ENCODE measurements at regions not wholly inside any gene's neighbourhood (a gene's known extent, or its start where the extent isn't known, plus 50 kb on each side); places are given as distances from the start of the nearest gene placed in this dataset.

DNA sequence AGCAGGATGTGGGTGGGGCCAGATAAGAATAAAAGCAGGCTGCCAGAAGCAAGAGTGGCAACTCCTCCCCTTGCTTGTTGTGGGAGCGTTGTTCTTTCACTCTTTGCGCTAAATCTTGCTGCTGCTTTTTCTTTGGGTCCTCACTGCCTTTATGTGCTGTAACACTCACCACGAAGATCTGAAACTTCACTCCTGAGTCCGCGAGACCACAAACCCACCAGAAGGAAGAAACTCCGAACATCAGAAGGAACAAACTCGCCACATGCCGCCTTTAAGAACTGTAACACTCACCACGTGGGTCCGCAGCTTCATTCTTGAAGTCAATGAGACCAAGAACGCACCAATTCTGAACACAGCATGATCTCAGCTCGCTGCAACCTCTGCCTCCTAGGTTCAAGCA, 72.9 kb downstream of the IL12A start:
- no peak overlapping the region for H3K4me3 ChIP-seq (ENCODE audit: insufficient read depth, low read depth, low read length)
- WGBS, 2 experiments: 91% methylated on average over 12 of the region's 12 CpGs
- H3K9me3 ChIP-seq (ENCODE audit: control insufficient read depth, low read length): no peaks in the 10 kb centered on the region
- no peaks in the 10 kb centered on the region for H3K27me3 ChIP-seq (ENCODE audit: control insufficient read depth, insufficient read depth, low read length, poor library complexity, severe bottlenecking)
- H3K4me1 ChIP-seq (ENCODE audit: control insufficient read depth, insufficient read depth, low read length): no peaks in the 10 kb centered on the region
- no peak overlapping the region for H3K27ac ChIP-seq (ENCODE audit: insufficient read depth, low read depth, low read length, poor library complexity, severe bottlenecking)
- no peaks in the 10 kb centered on the region for H3K36me3 ChIP-seq (ENCODE audit: control insufficient read depth, insufficient read depth, low read length)

DNA sequence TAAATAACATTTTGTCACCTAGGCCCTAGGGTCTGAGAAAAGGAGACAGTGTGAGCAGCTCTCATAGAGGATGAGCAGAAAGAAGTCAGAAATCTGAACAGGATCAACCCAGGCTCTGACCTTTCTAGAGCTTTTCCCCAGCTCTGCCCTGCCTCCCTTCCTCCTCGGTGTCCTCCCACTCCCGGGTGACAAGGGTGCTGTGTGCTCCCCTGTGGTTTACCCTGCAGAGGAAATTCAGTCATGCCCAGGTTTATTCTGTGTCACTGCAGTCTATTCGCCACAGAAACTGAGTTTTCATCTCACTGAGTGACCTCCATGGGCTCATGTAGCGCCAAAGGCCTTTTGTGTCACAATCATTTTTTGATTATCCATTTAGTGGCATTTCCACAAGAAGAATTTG, 76.6 kb downstream of the IL12A start:
- no peaks in the 10 kb centered on the region for H3K27me3 ChIP-seq (ENCODE audit: control insufficient read depth, insufficient read depth, low read length, poor library complexity, severe bottlenecking)
- WGBS, 2 experiments: 93 to 94% methylated on average over 4 of the region's 4 CpGs
- H3K4me1 ChIP-seq (ENCODE audit: control insufficient read depth, insufficient read depth, low read length): no peaks in the 10 kb centered on the region
- H3K4me3 ChIP-seq (ENCODE audit: insufficient read depth, low read depth, low read length): no peak overlapping the region
- H3K9me3 ChIP-seq (ENCODE audit: control insufficient read depth, low read length): no peaks in the 10 kb centered on the region
- H3K27ac ChIP-seq (ENCODE audit: insufficient read depth, low read depth, low read length, poor library complexity, severe bottlenecking): no peak overlapping the region
- no peaks in the 10 kb centered on the region for H3K36me3 ChIP-seq (ENCODE audit: control insufficient read depth, insufficient read depth, low read length)

DNA sequence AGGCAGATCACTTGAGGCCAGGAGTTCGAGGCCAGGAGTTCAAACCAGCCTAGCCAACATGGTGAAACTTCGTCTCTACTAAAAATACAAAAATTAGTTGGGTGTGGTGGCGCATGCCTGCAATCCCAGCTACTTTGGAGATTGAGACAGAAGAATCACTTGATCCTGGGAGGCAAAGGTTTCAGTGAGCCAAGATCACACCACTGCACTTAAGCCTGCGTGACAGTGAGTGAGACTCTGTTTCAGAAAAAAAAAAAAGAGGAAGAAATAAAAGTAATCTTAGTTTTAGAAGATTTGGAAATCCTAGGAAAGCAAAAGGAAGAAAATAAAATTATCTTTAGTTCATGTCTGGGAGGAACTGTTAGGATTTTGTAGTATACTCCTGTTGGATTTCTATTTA, 77.2 kb downstream of the IL12A start:
- Histone ChIP-seq H3K36me3 (ENCODE audit: control insufficient read depth, insufficient read depth, low read length) (no peaks in the 10 kb centered on the region), H3K4me1 (ENCODE audit: control insufficient read depth, insufficient read depth, low read length) (no peaks in the 10 kb centered on the region), H3K27me3 (ENCODE audit: control insufficient read depth, insufficient read depth, low read length, poor library complexity, severe bottlenecking) (no peaks in the 10 kb centered on the region), H3K27ac (ENCODE audit: insufficient read depth, low read depth, low read length, poor library complexity, severe bottlenecking) (no peak overlapping the region), H3K9me3 (ENCODE audit: control insufficient read depth, low read length) (no peaks in the 10 kb centered on the region), H3K4me3 (ENCODE audit: insufficient read depth, low read depth, low read length) (no peak overlapping the region)
- 81 to 91% methylated on average over 3 of the region's 4 CpGs for WGBS, 2 experiments

DNA sequence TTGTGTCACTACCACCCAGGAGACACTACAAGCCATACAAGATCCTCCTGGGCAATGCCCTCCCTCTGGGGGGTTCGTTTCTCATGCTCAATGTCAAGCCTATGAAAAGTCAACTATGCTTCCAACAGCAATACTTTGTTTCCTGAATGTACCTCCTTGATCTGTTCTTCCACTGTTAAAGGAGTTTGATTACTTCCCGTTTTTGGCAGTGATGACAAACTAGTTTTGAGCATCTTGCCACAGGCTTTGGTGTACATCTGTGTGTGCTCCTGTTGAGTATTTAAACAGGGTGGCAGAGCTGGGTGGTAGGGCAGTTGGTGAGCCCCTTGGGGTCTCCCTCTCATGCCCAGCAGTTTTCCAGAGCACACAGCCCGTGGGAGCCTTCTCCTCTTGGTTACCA, 81.4 kb downstream of the IL12A start:
- Histone ChIP-seq H3K27me3 (ENCODE audit: control insufficient read depth, insufficient read depth, low read length, poor library complexity, severe bottlenecking) (no peaks in the 10 kb centered on the region), H3K9me3 (ENCODE audit: control insufficient read depth, low read length) (no peaks in the 10 kb centered on the region), H3K36me3 (ENCODE audit: control insufficient read depth, insufficient read depth, low read length) (no peaks in the 10 kb centered on the region), H3K27ac (ENCODE audit: insufficient read depth, low read depth, low read length, poor library complexity, severe bottlenecking) (no peak overlapping the region), H3K4me3 (ENCODE audit: insufficient read depth, low read depth, low read length) (no peak overlapping the region), H3K4me1 (ENCODE audit: control insufficient read depth, insufficient read depth, low read length) (no peaks in the 10 kb centered on the region)
- WGBS, 2 experiments: 70 to 79% methylated on average over 3 of the region's 3 CpGs

DNA sequence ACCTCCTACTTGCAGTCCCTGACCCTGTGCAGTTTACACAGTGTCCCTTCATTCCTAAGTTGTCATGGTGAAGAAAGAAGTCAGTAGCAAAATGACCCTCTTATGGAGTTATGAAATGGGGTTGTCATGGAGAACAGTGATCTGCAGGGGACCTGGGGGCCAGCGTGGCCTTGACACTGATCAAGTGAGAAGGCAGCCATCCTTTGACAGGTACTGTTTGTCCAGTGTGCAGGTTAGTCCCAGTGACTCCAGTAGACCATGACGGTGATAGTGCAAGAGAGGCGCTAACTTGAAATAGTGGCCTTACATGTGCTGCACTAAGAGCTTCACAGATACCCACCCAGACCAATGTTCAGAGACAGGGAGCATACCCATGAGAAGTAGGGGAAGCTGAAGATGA, 87.9 kb downstream of the IL12A start:
- Histone ChIP-seq H3K4me1 (ENCODE audit: control insufficient read depth, insufficient read depth, low read length) (no peaks in the 10 kb centered on the region), H3K9me3 (ENCODE audit: control insufficient read depth, low read length) (no peaks in the 10 kb centered on the region), H3K27me3 (ENCODE audit: control insufficient read depth, insufficient read depth, low read length, poor library complexity, severe bottlenecking) (no peaks in the 10 kb centered on the region), H3K27ac (ENCODE audit: insufficient read depth, low read depth, low read length, poor library complexity, severe bottlenecking) (no peak overlapping the region), H3K36me3 (ENCODE audit: control insufficient read depth, insufficient read depth, low read length) (no peaks in the 10 kb centered on the region), H3K4me3 (ENCODE audit: insufficient read depth, low read depth, low read length) (no peak overlapping the region)
- WGBS, 2 experiments: 93 to 96% methylated on average over 3 of the region's 3 CpGs

DNA sequence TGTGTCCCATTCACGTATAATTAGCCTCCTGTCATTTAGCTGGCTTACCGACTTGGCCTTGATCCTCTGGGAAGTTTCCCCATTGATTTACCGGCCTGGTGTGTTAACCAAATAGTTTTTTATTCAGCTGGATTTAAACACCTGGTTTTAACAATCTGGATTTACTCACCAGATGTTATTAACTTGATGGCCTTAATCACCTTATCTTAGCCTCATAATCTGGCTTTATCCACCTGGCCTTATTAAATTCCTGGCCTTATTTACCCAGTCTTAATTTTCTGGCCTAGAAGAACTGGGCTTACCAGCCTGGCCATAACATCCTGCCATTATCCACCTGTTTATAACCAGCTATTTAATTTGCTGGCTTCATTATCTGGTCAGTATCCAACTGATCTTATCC, 89.9 kb downstream of the IL12A start:
- no peaks in the 10 kb centered on the region for H3K9me3 ChIP-seq (ENCODE audit: control insufficient read depth, low read length)
- no peaks in the 10 kb centered on the region for H3K36me3 ChIP-seq (ENCODE audit: control insufficient read depth, insufficient read depth, low read length)
- no peak overlapping the region for H3K4me3 ChIP-seq (ENCODE audit: insufficient read depth, low read depth, low read length)
- no peaks in the 10 kb centered on the region for H3K27me3 ChIP-seq (ENCODE audit: control insufficient read depth, insufficient read depth, low read length, poor library complexity, severe bottlenecking)
- 93 to 94% methylated on average over 3 of the region's 3 CpGs for WGBS, 2 experiments
- no peak overlapping the region for H3K27ac ChIP-seq (ENCODE audit: insufficient read depth, low read depth, low read length, poor library complexity, severe bottlenecking)
- no peaks in the 10 kb centered on the region for H3K4me1 ChIP-seq (ENCODE audit: control insufficient read depth, insufficient read depth, low read length)

DNA sequence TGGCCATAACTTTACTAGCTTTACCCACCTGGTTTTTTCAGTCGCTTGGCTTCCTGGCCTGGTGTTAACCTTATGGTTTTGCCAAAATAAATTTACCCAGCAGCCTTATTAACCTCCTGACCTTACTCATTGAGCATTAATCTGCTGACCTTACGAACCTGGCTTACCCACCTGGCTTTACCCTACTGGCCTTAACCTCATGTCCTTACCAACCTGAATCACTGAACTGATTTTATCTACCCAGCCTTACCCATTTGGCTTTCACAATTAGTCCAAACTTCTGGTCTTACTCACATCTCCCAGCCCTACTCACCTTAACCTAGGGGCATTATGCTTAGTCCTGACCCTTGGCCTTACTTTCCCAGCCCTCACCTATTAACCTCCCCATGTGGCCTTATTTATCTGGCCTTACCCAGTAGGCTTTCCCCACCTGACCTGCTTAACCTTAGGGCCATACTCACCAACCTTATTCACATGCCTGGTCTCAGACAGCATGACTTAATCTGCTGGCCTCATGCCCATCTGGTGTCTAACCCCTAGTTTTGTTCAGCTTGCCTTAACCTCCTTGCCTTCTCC, 93.4 kb downstream of the IL12A start:
- Histone ChIP-seq H3K27ac (ENCODE audit: insufficient read depth, low read depth, low read length, poor library complexity, severe bottlenecking) (no peak overlapping the region), H3K4me3 (ENCODE audit: insufficient read depth, low read depth, low read length) (no peak overlapping the region)
- 91 to 92% methylated on average over 2 of the region's 2 CpGs for WGBS, 2 experiments

DNA sequence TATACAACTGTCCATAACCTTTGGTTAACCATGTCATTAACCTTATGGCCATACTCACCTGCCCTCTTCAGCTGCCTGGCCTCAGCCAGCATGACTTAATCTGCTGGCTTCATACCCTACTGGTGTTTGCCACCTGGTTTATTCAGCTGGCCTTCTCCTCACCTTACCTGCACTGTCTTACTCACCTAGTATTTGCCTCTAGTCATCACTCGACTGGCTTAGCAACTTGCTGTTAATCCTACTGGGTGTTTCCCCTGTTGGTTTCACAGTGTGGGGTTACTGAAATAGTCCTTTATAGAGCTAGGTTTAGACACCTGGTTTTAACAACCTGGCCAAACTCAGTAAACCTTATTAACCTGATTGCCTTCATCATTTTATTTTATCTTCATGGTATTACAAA, 96.4 kb downstream of the IL12A start:
- no peak overlapping the region for H3K27ac ChIP-seq (ENCODE audit: insufficient read depth, low read depth, low read length, poor library complexity, severe bottlenecking)
- H3K9me3 ChIP-seq (ENCODE audit: control insufficient read depth, low read length): no peaks in the 10 kb centered on the region
- H3K27me3 ChIP-seq (ENCODE audit: control insufficient read depth, insufficient read depth, low read length, poor library complexity, severe bottlenecking): no peaks in the 10 kb centered on the region
- no peak overlapping the region for H3K4me3 ChIP-seq (ENCODE audit: insufficient read depth, low read depth, low read length)
- 96 to 100% methylated on average over 1 of the region's 1 CpG for WGBS, 2 experiments
- H3K36me3 ChIP-seq (ENCODE audit: control insufficient read depth, insufficient read depth, low read length): no peaks in the 10 kb centered on the region
- no peaks in the 10 kb centered on the region for H3K4me1 ChIP-seq (ENCODE audit: control insufficient read depth, insufficient read depth, low read length)

More for the DNA sequence above, 93.4 kb downstream of the IL12A start:
- no peaks in the 10 kb centered on the region for H3K9me3 ChIP-seq (ENCODE audit: control insufficient read depth, low read length)
- H3K4me1 ChIP-seq (ENCODE audit: control insufficient read depth, insufficient read depth, low read length): no peaks in the 10 kb centered on the region
- no peaks in the 10 kb centered on the region for H3K36me3 ChIP-seq (ENCODE audit: control insufficient read depth, insufficient read depth, low read length)
- no peaks in the 10 kb centered on the region for H3K27me3 ChIP-seq (ENCODE audit: control insufficient read depth, insufficient read depth, low read length, poor library complexity, severe bottlenecking)

DNA sequence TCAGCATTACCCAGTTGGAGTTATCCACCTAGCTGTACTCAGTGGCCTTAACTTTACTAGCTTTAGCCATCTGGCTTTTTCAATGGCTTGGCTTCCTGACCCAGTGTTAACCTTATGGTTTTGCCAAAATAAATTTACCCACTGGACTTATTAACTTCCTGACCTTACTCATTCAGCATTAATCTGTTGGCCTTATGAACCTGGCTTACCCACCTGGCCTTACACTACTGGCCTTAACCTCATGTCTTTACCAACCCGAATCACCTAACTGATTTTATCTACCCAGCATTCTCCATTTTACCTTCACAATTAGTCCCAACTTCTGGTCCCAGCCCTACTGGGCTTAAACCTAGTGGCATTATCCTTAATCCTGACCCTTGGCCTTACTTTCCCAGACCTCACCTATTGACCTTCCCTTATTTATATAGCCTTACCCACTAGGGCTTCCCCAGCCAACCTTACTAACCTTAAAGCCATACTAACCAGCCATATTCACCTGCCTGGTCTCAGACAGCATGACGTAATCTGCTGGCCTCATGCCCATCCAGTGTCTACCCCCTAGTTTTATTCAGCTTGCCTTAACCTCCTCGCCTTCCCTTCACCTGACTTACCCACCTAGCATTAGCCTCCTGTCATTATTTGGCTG, 100.0 kb downstream of the IL12A start:
- Histone ChIP-seq H3K9me3 (ENCODE audit: control insufficient read depth, low read length) (no peaks in the 10 kb centered on the region), H3K4me1 (ENCODE audit: control insufficient read depth, insufficient read depth, low read length) (no peaks in the 10 kb centered on the region), H3K27ac (ENCODE audit: insufficient read depth, low read depth, low read length, poor library complexity, severe bottlenecking) (no peak overlapping the region), H3K36me3 (ENCODE audit: control insufficient read depth, insufficient read depth, low read length) (no peaks in the 10 kb centered on the region), H3K27me3 (ENCODE audit: control insufficient read depth, insufficient read depth, low read length, poor library complexity, severe bottlenecking) (no peaks in the 10 kb centered on the region), H3K4me3 (ENCODE audit: insufficient read depth, low read depth, low read length) (no peak overlapping the region)
- 91 to 94% methylated on average over 3 of the region's 3 CpGs for WGBS, 2 experiments

DNA sequence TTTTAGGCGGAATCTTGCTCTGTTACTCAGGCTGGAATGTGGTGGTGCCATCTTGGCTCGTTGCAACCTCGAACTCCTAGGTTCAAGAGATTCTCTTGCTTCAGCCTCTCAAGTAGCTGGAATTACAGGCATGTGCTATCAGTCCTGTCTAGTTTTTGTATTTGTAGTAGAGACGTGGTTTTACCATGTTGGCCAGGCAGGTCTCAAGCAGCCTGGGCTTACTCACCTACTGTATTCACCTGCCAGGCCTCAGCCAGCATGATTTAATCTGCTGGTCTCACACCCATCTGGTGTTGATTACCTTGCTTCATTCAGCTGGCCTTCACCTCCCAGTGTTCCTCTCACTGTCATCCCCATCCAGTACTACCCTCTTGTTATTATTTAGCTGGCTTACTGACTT, 102.0 kb downstream of the IL12A start:
- Histone ChIP-seq H3K36me3 (ENCODE audit: control insufficient read depth, insufficient read depth, low read length) (no peaks in the 10 kb centered on the region), H3K4me1 (ENCODE audit: control insufficient read depth, insufficient read depth, low read length) (no peaks in the 10 kb centered on the region), H3K27me3 (ENCODE audit: control insufficient read depth, insufficient read depth, low read length, poor library complexity, severe bottlenecking) (no peaks in the 10 kb centered on the region), H3K27ac (ENCODE audit: insufficient read depth, low read depth, low read length, poor library complexity, severe bottlenecking) (no peak overlapping the region), H3K9me3 (ENCODE audit: control insufficient read depth, low read length) (no peaks in the 10 kb centered on the region), H3K4me3 (ENCODE audit: insufficient read depth, low read depth, low read length) (no peak overlapping the region)
- WGBS, 2 experiments: 90 to 91% methylated on average over 4 of the region's 4 CpGs

Measured in ectodermal cell (in vitro differentiated cells).